ENCODE measurements at regions not wholly inside any gene's neighbourhood (a gene's known extent, or its start where the extent isn't known, plus 50 kb on each side); places are given as distances from the start of the nearest gene placed in this dataset.

GRCh38 chr18:35797948-35798347, 174.5 kb upstream of the RMP24 start:
- Histone ChIP-seq H3K4me1 (ENCODE audit: insufficient read depth, poor library complexity, severe bottlenecking) (no peaks in the 10 kb centered on the region), H3K36me3 (ENCODE audit: low read depth) (no peaks in the 10 kb centered on the region), H3K9me3 (ENCODE audit: severe bottlenecking) (no peaks in the 10 kb centered on the region), H3K27me3 (ENCODE audit: insufficient read depth, poor library complexity, severe bottlenecking) (no peaks in the 10 kb centered on the region), H3K27ac (ENCODE audit: poor library complexity, severe bottlenecking) (no peak overlapping the region), H3K4me3 (ENCODE audit: severe bottlenecking) (no peak overlapping the region)
- ATAC-seq (ENCODE audit: low read depth) (no peak), DNase-seq (ENCODE audit: low spot score) (no peak)
- TF ChIP-seq, protein P1, sequence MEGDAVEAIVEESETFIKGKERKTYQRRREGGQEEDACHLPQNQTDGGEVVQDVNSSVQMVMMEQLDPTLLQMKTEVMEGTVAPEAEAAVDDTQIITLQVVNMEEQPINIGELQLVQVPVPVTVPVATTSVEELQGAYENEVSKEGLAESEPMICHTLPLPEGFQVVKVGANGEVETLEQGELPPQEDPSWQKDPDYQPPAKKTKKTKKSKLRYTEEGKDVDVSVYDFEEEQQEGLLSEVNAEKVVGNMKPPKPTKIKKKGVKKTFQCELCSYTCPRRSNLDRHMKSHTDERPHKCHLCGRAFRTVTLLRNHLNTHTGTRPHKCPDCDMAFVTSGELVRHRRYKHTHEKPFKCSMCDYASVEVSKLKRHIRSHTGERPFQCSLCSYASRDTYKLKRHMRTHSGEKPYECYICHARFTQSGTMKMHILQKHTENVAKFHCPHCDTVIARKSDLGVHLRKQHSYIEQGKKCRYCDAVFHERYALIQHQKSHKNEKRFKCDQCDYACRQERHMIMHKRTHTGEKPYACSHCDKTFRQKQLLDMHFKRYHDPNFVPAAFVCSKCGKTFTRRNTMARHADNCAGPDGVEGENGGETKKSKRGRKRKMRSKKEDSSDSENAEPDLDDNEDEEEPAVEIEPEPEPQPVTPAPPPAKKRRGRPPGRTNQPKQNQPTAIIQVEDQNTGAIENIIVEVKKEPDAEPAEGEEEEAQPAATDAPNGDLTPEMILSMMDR (IDR thresholded peaks at IDR 0.05; ENCODE audit: poor library complexity, severe bottlenecking), result no peak

- DNase-seq (ENCODE audit: low spot score), result no peak
- H3K9me3 ChIP-seq (ENCODE audit: severe bottlenecking), result no peaks in the 10 kb centered on the region
Measured at GRCh38 chr18:35803551-35803950, 168.9 kb upstream of the RMP24 start.

GRCh38 chr18:35804377-35804776, 168.1 kb upstream of the RMP24 start:
- no peak for ATAC-seq (ENCODE audit: low read depth)

More at GRCh38 chr18:35803551-35803950, 168.9 kb upstream of the RMP24 start:
- ATAC-seq (ENCODE audit: low read depth), result no peak
- Histone ChIP-seq H3K4me1 (ENCODE audit: insufficient read depth, poor library complexity, severe bottlenecking) (no peaks in the 10 kb centered on the region), H3K4me3 (ENCODE audit: severe bottlenecking) (no peak overlapping the region), H3K36me3 (ENCODE audit: low read depth) (no peaks in the 10 kb centered on the region), H3K27me3 (ENCODE audit: insufficient read depth, poor library complexity, severe bottlenecking) (no peaks in the 10 kb centered on the region), H3K27ac (ENCODE audit: poor library complexity, severe bottlenecking) (no peak overlapping the region)
- TF ChIP-seq, protein P1 (IDR thresholded peaks at IDR 0.05; ENCODE audit: poor library complexity, severe bottlenecking), result no peak

DNA sequence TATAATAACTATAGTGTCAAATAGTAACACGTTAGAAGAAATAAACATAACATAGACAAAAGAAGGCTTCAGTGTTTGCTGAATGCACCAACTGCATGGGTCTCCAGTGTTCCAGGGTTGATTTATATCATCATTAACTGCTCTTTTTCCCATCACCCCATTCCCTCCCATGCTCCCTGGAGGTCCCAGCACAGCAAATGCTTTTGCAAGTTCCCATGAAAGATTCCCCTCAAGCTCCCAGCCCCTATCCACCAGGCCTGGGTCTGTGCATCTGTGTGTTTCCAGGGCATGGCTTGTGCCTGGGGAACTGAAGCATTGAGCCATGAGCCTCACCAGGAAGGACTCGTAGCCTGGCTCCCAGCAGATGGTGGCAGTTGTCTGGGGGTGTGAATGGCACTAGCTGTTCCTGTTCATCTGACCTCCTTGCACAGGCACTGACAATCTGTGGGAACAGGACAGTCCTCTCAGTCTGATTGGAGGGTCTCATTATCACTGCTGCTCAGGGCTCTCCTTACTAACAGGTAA, 164.6 kb upstream of the RMP24 start:
- Histone ChIP-seq H3K27ac (ENCODE audit: poor library complexity, severe bottlenecking) (no peak overlapping the region), H3K9me3 (ENCODE audit: severe bottlenecking) (no peaks in the 10 kb centered on the region), H3K27me3 (ENCODE audit: insufficient read depth, poor library complexity, severe bottlenecking) (no peaks in the 10 kb centered on the region), H3K4me1 (ENCODE audit: insufficient read depth, poor library complexity, severe bottlenecking) (peaks cover 13% of the 10 kb centered on the region), H3K36me3 (ENCODE audit: low read depth) (no peaks in the 10 kb centered on the region), H3K4me3 (ENCODE audit: severe bottlenecking) (no peak overlapping the region)
- DNase-seq (ENCODE audit: low spot score), result no peak
- TF ChIP-seq, protein P1 (IDR thresholded peaks at IDR 0.05; ENCODE audit: poor library complexity, severe bottlenecking), result no peak
- ATAC-seq (ENCODE audit: low read depth), result no peak

More at GRCh38 chr18:35804377-35804776, 168.1 kb upstream of the RMP24 start:
- TF ChIP-seq, protein P1 (IDR thresholded peaks at IDR 0.05; ENCODE audit: poor library complexity, severe bottlenecking), result no peak
- H3K27ac ChIP-seq (ENCODE audit: poor library complexity, severe bottlenecking), result no peak overlapping the region
- H3K9me3 ChIP-seq (ENCODE audit: severe bottlenecking), result no peaks in the 10 kb centered on the region
- H3K4me1 ChIP-seq (ENCODE audit: insufficient read depth, poor library complexity, severe bottlenecking), result no peaks in the 10 kb centered on the region
- H3K27me3 ChIP-seq (ENCODE audit: insufficient read depth, poor library complexity, severe bottlenecking), result no peaks in the 10 kb centered on the region
- no peaks in the 10 kb centered on the region for H3K36me3 ChIP-seq (ENCODE audit: low read depth)
- H3K4me3 ChIP-seq (ENCODE audit: severe bottlenecking), result no peak overlapping the region
- DNase-seq (ENCODE audit: low spot score), result no peak

- ATAC-seq (ENCODE audit: low read depth), result no peak
- H3K27me3 ChIP-seq (ENCODE audit: insufficient read depth, poor library complexity, severe bottlenecking), result no peaks in the 10 kb centered on the region
Measured at GRCh38 chr18:35808796-35809195, 163.7 kb upstream of the RMP24 start.

More at GRCh38 chr18:35808796-35809195, 163.7 kb upstream of the RMP24 start:
- DNase-seq (ENCODE audit: low spot score), result no peak
- Histone ChIP-seq H3K27ac (ENCODE audit: poor library complexity, severe bottlenecking) (no peak overlapping the region), H3K4me3 (ENCODE audit: severe bottlenecking) (no peak overlapping the region), H3K4me1 (ENCODE audit: insufficient read depth, poor library complexity, severe bottlenecking) (peaks cover 13% of the 10 kb centered on the region), H3K36me3 (ENCODE audit: low read depth) (no peaks in the 10 kb centered on the region), H3K9me3 (ENCODE audit: severe bottlenecking) (no peaks in the 10 kb centered on the region)
- TF ChIP-seq, protein P1 (IDR thresholded peaks at IDR 0.05; ENCODE audit: poor library complexity, severe bottlenecking), result no peak

Data from RWPE2 (cell line).